ENCODE measurements at regions not wholly inside any gene's neighbourhood (a gene's known extent, or its start where the extent isn't known, plus 50 kb on each side); places are given as distances from the start of the nearest gene placed in this dataset.

GRCh38 chr1:193387406-193387805 lies 201.0 kb upstream of the B3GALT2 start:
- H3K4me1 ChIP-seq (replicated peaks in 1 of 2; ENCODE audit: control insufficient read depth in 2 of 2, insufficient read depth in 2 of 2, low read length in 2 of 2): no peaks in the 10 kb centered on the region
- H3K27me3 ChIP-seq (ENCODE audit: control insufficient read depth in 2 of 2, insufficient read depth in 2 of 2, low read length in 2 of 2): no peaks in the 10 kb centered on the region
- H3K9ac ChIP-seq (ENCODE audit: insufficient read depth in 1 of 2, low read depth in 2 of 2, low read length in 2 of 2): no peak overlapping the region
- H2AFZ ChIP-seq (ENCODE audit: low read depth, low read length): no peak overlapping the region
- H3K9me3 ChIP-seq (replicated peaks; ENCODE audit: control insufficient read depth, insufficient read depth, low read depth, low read length): no peaks in the 10 kb centered on the region
- ATAC-seq (no peak), FAIRE-seq (no peak), DNase-seq (ENCODE audit: extremely low read depth in 1 of 4, low spot score in 3 of 4) (no peak)
- CTCF ChIA-PET (ENCODE audit: low intra/inter-chr PET ratio): no interaction called here
- BruUV-seq (replicated peaks): no TSS peak
- no peak overlapping the region for H3K4me2 ChIP-seq (ENCODE audit: insufficient read depth, low read length)
- H3K4me3 ChIP-seq: no peak overlapping the region
- in situ Hi-C loops (cut with MboI) (no loop called here), intact Hi-C loops (cut with micrococcal nuclease) (no loop called here)
- POLR2A ChIA-PET: no interaction called here
- no peaks in the 10 kb centered on the region for H3K9me1 ChIP-seq (ENCODE audit: control insufficient read depth, insufficient read depth, low read length)
- no peak overlapping the region for H3K27ac ChIP-seq (ENCODE audit: extremely low read depth, low read depth, low read length)
- no peaks in the 10 kb centered on the region for H4K20me1 ChIP-seq (replicated peaks; ENCODE audit: control insufficient read depth, insufficient read depth, low read length)
- H3K36me3 ChIP-seq (ENCODE audit: control insufficient read depth, insufficient read depth, low read length): no peaks in the 10 kb centered on the region
- no peaks in the 10 kb centered on the region for H3K79me2 ChIP-seq (ENCODE audit: control insufficient read depth, insufficient read depth, low read length)
- no peak for TF ChIP-seq RFX5 (IDR thresholded peaks at IDR 0.05; ENCODE audit: low read depth, low read length)
- no peak for TF ChIP-seq ZNF445 (CRISPR knock-in tag; IDR thresholded peaks at IDR 0.05; ENCODE audit: low read depth)
- no peak for TF ChIP-seq POLR2G (IDR thresholded peaks at IDR 0.05; ENCODE audit: low read depth, low read length)
- TF ChIP-seq CLOCK (CRISPR knock-in tag; IDR thresholded peaks at IDR 0.05; ENCODE audit: borderline replicate concordance): no peak
- no peak for TF ChIP-seq MED1 (CRISPR knock-in tag; IDR thresholded peaks at IDR 0.05; ENCODE audit: borderline replicate concordance)
- TF ChIP-seq ZNF75A (CRISPR knock-in tag; IDR thresholded peaks at IDR 0.05): no peak
- no peak for TF ChIP-seq ZNF408 (CRISPR knock-in tag; IDR thresholded peaks at IDR 0.05; ENCODE audit: low read depth)
- no peak for TF ChIP-seq TCF3 (CRISPR knock-in tag; IDR thresholded peaks at IDR 0.05)
- TF ChIP-seq ZNF79 (CRISPR knock-in tag; IDR thresholded peaks at IDR 0.05; ENCODE audit: low read depth): no peak
- TF ChIP-seq THAP12 (CRISPR knock-in tag; IDR thresholded peaks at IDR 0.05): no peak
- TF ChIP-seq ZNF444 (CRISPR knock-in tag; IDR thresholded peaks at IDR 0.05): no peak
- no peak for TF ChIP-seq ZNF699 (CRISPR knock-in tag; IDR thresholded peaks at IDR 0.05; ENCODE audit: insufficient replicate concordance)
- no peak for TF ChIP-seq TRIM28 (IDR thresholded peaks at IDR 0.05)
- TF ChIP-seq ZBTB5 (IDR thresholded peaks at IDR 0.05): no peak
- no peak for TF ChIP-seq RBM39 (optimal IDR thresholded peaks at IDR 0.05; ENCODE audit: low read depth, low read length)
- TF ChIP-seq ZBTB9 (CRISPR knock-in tag; IDR thresholded peaks at IDR 0.05): no peak
- no peak for TF ChIP-seq MAFK (IDR thresholded peaks at IDR 0.05; ENCODE audit: low read length)
- no peak for TF ChIP-seq ZNF133 (CRISPR knock-in tag; IDR thresholded peaks at IDR 0.05)

Measured in K562 (cell line).